Spleen (tissue), 7 donors: ENCODE measurements at regions not wholly inside any gene's neighbourhood (a gene's known extent, or its start where the extent isn't known, plus 50 kb on each side); places are given as distances from the start of the nearest gene placed in this dataset.

Experiments used
- POLR2A ChIP-seq, 3 donors: fragments of 450-650 bp; IDR thresholded peaks; one replicate each; pipeline ENCODE4 v1.5.1; 2017; ENCODE audit warnings: antibody characterized with exemption in 3 of 3, mild to moderate bottlenecking in 1 of 3
- POLR2AphosphoS5 ChIP-seq, 3 donors: sonication (generic); formaldehyde crosslinking; IDR thresholded peaks; one replicate each; pipeline ENCODE4 v1.5.1; 2017; ENCODE audit warnings: antibody characterized with exemption in 3 of 3
- TF ChIP-seq, protein P1 (sequence below), 11 experiments: fragments of 200-600 bp in 7 of 11; fragments of 450-650 bp in 4 of 11; sonication (generic) in 4 of 11; IDR thresholded peaks in 8 of 11; conservative IDR thresholded peaks in 3 of 11; 1 replicate in 7 of 11; 2 replicates in 4 of 11; pipeline versions ENCODE4 v1.4.0 to v1.8.0; 2016 to 2021; ENCODE audit warnings: antibody characterized with exemption in 11 of 11, inconsistent platforms in 4 of 11, mild to moderate bottlenecking in 1 of 11
- donor health status: DM: no; HTN: no; CAD: no; lungs with moderate emphysema.
- donor health status: DM: no; HTN: no; CAD: no.
- donor health status: DM: no; HTN: no; CAD: no.

DNA sequence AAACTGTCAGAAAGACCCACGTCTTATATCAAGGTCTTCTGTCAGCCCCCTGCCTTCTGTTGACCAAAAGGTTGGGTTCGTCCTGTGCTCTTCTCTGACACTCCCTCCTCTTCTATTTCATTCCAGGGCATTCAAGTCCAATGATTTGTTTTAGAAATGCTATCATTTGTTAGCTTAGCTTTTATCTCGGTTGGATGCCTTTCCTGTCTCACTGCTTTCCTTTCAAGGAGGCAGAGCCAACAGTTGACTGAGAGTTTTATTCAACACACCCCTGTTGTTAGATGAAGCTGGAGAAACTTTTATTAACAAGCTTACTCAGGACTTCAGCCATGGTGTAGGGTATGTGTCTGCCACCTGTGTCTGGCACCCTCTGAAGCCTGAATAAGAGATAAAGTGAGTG is 112.0 kb upstream of the SLC7A14 start:
- TF ChIP-seq, protein P1, sequence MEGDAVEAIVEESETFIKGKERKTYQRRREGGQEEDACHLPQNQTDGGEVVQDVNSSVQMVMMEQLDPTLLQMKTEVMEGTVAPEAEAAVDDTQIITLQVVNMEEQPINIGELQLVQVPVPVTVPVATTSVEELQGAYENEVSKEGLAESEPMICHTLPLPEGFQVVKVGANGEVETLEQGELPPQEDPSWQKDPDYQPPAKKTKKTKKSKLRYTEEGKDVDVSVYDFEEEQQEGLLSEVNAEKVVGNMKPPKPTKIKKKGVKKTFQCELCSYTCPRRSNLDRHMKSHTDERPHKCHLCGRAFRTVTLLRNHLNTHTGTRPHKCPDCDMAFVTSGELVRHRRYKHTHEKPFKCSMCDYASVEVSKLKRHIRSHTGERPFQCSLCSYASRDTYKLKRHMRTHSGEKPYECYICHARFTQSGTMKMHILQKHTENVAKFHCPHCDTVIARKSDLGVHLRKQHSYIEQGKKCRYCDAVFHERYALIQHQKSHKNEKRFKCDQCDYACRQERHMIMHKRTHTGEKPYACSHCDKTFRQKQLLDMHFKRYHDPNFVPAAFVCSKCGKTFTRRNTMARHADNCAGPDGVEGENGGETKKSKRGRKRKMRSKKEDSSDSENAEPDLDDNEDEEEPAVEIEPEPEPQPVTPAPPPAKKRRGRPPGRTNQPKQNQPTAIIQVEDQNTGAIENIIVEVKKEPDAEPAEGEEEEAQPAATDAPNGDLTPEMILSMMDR (IDR thresholded peaks at IDR 0.05 in 8 of 11, conservative IDR thresholded peaks at IDR 0.05 in 3 of 11), result no peak
- no peak for TF ChIP-seq POLR2AphosphoS5 (IDR thresholded peaks at IDR 0.05)
- no peak for TF ChIP-seq POLR2A (IDR thresholded peaks at IDR 0.05)
